HG03432 (cell line): ENCODE measurements at regions not wholly inside any gene's neighbourhood (a gene's known extent, or its start where the extent isn't known, plus 50 kb on each side); places are given as distances from the start of the nearest gene placed in this dataset.

Experiments
- ATAC-seq: cut with Tn5 transposase; IDR thresholded peaks from one replicate; pipeline ENCODE4 v1.9.1; 2021; ENCODE audit warnings: mild to moderate bottlenecking, moderate library complexity; ENCODE audit not compliant: unreplicated experiment

- no peak for ATAC-seq
These were observed 350.1 kb downstream of the FOXO1 start for GRCh38 chr13:40316301-40316700.

GRCh38 chr13:40317980-40318327, 348.5 kb downstream of the FOXO1 start:
- ATAC-seq: no peak

- ATAC-seq: no peak
These were observed 348.1 kb downstream of the FOXO1 start for GRCh38 chr13:40318366-40318765.

- no peak for ATAC-seq
These were observed 346.5 kb downstream of the FOXO1 start for GRCh38 chr13:40319699-40320579.

DNA sequence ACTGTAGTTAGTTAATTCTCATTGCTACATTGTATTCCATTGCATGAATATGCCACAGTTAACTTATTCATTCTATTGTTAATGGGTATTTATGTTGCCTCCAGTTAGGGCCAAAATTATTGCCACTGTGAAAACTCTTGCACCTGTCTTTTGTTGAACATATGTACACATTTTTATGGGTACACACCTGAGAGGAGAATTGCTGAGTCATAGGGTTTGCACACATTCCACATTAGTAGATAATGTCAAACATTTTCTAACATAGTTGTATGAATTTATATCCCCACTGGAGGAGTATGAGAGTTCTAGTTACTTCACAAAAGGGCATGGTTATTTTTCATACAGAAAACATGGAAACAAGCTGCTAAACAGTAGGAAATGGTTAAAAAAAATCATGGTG, 338.4 kb downstream of the FOXO1 start:
- ATAC-seq: no peak

GRCh38 chr13:40329781-40330485, 336.5 kb downstream of the FOXO1 start:
- no peak for ATAC-seq

GRCh38 chr13:40330950-40331349, 335.5 kb downstream of the FOXO1 start:
- ATAC-seq: no peak

DNA sequence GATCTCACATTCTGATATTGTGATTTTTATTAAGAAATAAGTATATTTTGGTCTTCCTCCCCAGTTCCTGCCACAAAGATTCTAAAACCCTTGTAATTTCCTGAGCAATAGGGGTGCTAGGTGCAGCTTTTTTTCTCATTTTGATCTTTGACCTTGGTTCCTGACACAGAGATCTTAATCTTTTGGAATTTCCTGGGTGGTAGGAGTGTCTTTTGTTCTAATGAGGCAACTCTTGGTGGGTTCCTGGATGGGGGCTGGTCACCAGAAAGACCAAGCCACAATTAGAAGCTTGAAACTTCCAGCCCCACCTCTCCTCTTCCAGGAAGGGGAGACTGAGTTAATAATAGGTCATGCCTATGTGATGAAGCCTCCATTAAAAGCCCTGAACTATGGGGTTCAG, 334.6 kb downstream of the FOXO1 start:
- no peak for ATAC-seq

- no peak for ATAC-seq
These were observed 333.2 kb downstream of the FOXO1 start for GRCh38 chr13:40333226-40333625.

DNA sequence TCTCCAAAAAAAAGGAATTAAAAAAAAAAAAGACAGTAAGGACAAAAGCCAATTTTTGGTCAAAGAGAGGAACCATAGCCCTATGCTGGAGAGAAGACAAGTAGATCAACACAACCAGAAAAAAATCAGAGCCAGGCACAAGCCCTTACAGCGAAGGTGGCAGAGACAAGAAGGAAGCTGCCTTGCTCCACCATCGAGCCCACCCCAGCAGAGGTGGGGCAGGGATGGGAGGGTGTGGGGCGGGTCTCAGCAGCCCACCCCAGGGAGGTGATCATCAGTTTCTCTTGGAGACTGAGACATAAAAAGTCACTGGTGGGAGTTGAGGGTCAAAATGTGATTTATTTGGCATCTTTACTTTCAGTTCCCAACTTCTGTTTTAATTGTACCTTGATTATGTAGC, 332.4 kb downstream of the FOXO1 start:
- ATAC-seq: no peak

GRCh38 chr13:40334616-40335015, 331.8 kb downstream of the FOXO1 start:
- no peak for ATAC-seq

DNA sequence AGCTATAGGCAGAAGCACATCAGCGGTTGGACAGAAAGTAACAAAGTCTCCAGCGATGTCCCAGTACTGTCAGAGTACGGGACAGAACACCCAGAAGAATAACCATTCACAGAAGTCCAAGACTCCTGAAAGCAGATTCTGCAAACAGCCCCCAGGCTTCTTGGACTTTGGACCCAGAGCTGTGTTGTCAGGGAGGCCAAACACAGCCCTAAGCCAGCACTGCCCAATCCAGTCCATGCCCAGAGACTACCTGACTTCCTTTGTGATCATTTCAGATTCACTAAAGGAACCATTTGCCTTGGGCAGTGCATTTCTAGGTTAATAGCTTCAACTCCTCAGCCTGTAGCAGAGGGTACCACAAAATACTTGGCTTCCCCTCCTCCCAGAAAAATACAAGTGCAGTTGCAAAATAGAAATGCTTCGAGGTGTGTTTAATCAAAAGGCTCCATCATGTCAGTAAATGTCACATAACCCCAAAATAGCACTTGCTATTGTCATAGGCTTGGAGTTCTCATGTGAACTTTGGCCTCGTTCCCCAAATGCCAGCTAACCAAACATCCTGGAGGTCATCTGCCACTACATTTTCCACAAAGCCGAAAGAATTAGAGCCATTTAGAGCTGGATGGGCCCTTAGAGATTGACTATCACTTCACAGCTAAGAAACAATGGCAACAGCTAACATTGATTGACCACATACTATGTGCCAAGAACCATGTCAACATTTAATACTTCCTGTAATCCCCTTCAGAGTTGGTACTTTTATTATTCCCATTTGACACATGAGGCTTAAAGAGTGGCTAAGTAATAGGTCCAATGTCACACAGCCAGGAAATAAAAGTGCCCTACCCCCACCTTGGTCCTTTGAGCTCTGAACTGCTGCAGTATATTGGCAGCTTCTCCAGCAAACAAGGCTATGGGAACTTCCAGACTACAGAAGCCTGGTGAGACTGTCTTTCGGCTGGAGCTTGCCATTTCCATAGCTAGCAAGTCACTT, 329.9 kb downstream of the FOXO1 start:
- no peak for ATAC-seq

DNA sequence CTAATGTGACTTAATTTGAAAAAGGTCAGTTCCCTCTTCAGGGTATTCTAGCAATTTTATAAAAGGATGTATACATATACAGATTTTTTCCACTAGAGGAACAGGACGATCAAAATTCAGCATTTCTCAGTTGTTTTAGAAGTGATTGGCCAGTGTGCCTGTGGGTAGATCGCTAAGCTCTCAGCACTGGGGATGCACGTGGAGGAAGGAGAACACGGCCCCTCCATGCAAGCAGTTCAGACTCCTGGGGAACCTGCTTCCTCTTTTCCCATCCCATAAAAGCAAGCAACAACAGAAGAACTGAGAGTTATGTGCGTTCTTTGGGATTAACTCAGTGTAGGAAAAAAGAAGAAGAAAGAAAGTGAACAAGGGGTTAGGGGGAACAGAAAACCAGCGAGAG, 328.8 kb downstream of the FOXO1 start:
- no peak for ATAC-seq

- ATAC-seq: no peak
These were observed 328.2 kb downstream of the FOXO1 start for GRCh38 chr13:40338217-40338616.

DNA sequence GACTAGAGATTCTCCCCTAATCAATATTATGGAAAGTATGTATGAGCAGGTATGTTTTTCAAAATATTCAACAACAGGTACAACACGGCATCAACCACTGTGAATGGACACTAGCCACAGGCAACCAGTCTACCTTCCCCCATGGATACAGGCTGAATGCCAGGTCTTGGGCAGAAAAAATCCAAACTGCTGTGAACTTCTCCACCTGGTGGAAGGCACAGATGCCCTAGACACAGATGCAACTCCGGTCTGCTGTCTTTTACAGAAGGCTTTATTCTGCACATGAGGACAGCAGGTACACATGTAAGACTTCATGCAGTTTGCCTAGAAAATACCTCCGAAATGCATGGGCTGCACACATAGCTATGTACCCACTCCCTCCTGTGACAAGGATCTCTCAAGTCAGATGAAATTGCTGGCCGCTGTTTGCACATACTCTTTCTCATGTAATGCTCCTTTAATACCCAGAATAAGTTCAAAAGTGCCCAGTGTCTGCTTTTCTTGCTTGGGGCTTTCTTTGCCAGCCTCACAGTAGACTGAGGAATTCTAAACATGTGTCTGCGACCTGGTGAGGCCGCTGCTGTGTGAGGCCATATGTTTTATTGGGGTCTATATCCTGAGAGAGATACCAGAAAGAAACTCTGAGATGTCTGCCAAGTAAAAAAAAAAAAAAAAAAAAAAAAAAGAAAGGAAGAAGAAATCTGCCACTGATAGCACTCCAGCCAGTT, 325.9 kb downstream of the FOXO1 start:
- no peak for ATAC-seq

GRCh38 chr13:40341096-40341471, 325.4 kb downstream of the FOXO1 start:
- ATAC-seq: no peak

DNA sequence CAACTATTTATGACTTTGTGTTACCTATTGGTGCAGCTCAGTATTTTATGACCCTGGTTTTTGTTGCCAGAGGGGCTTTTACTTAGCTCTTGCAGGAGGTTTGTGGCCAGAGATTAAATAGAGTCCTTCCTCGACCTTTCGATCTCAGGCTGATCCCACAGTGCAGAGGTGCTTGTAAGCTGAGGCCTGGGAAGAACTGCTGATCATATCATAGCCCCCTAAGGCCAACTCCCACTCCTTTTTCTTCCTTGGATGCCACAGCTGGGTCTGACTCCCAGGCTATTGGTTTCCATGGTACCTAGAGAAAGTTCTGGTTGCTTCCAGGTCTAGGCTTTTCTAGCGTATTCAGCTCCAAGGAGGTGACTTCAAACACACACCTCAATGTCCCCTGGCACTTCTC, 324.9 kb downstream of the FOXO1 start:
- ATAC-seq: no peak

- no peak for ATAC-seq
These were observed 324.0 kb downstream of the FOXO1 start for GRCh38 chr13:40342461-40342860.

DNA sequence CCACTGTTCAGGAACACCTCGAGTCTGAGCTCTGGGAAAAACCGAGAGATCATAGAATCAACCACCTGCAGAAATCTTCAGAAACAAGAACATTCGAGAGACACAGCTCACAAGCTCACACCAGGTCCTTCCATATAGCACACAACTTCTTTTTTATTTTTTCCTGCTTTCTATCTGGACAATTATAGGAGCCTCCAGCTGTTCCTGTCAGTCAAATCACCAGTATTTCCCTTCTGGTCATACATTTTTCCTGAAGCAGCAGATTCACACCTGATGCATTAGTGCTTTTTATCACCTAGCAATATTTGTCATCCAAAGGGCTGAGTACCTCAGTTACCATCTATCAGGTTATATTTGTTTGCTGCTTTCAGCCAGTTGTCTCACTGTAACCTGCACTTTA, 323.5 kb downstream of the FOXO1 start:
- ATAC-seq: no peak

GRCh38 chr13:40343550-40344269, 322.7 kb downstream of the FOXO1 start:
- no peak for ATAC-seq
